Mesenchymal stem cell (in vitro differentiated cells and primary cell): ENCODE measurements at regions not wholly inside any gene's neighbourhood (a gene's known extent, or its start where the extent isn't known, plus 50 kb on each side); places are given as distances from the start of the nearest gene placed in this dataset.

Experiments
- DNase-seq: peaks from one replicate; pipeline ENCODE4 v3.0.0-alpha.2; 2013
- H2AFZ ChIP-seq: one replicate; pipeline ENCODE4 v1.6.1; 2013; ENCODE audit warnings: low read depth, mild to moderate bottlenecking, control low read depth, inconsistent platforms, low read length, moderate library complexity
- H2AK5ac ChIP-seq: 2 replicates; pipeline ENCODE4 v1.6.1; 2013; ENCODE audit warnings: low read length, moderate library complexity, mild to moderate bottlenecking, inconsistent platforms; ENCODE audit not compliant: severe bottlenecking
- H2BK120ac ChIP-seq: one replicate; pipeline ENCODE4 v1.6.1; 2013; ENCODE audit warnings: low read depth, mild to moderate bottlenecking, inconsistent platforms, low read length, moderate library complexity
- H2BK12ac ChIP-seq, 2 experiments: one replicate each; pipeline ENCODE4 v1.6.1; 2013; ENCODE audit warnings: inconsistent platforms in 2 of 2, low read length in 2 of 2, mild to moderate bottlenecking in 2 of 2, moderate library complexity in 2 of 2, control low read depth in 1 of 2
- H2BK15ac ChIP-seq: one replicate; pipeline ENCODE4 v1.6.1; 2013; ENCODE audit warnings: mild to moderate bottlenecking, low read depth, inconsistent platforms; ENCODE audit not compliant: poor library complexity, severe bottlenecking
- H2BK5ac ChIP-seq: 2 replicates; pipeline ENCODE4 v1.6.1; 2013; ENCODE audit warnings: low read depth, mild to moderate bottlenecking, low read length, control low read depth, inconsistent platforms; ENCODE audit not compliant: poor library complexity, severe bottlenecking
- H3K14ac ChIP-seq, 2 experiments: one replicate each; pipeline ENCODE4 v1.6.1; 2013; ENCODE audit warnings: inconsistent platforms in 2 of 2, low read length in 2 of 2, control low read depth in 1 of 2, mild to moderate bottlenecking in 1 of 2, moderate library complexity in 1 of 2
- H3K18ac ChIP-seq, 2 experiments: one replicate each; pipeline ENCODE4 v1.6.1; 2013; ENCODE audit warnings: inconsistent platforms in 2 of 2, low read length in 2 of 2, control low read depth in 1 of 2, low read depth in 1 of 2, mild to moderate bottlenecking in 1 of 2
- H3K23ac ChIP-seq, 2 experiments: one replicate each; pipeline ENCODE4 v1.6.1; 2013; ENCODE audit warnings: inconsistent platforms in 2 of 2, low read length in 2 of 2, mild to moderate bottlenecking in 2 of 2, moderate library complexity in 2 of 2, control low read depth in 1 of 2
- H3K27ac ChIP-seq: 2 replicates; pipeline ENCODE4 v1.5.1; 2013; ENCODE audit warnings: mild to moderate bottlenecking, moderate library complexity, low read length, control low read depth, inconsistent platforms; ENCODE audit not compliant: poor library complexity, severe bottlenecking
- H3K27me3 ChIP-seq, 2 experiments: 2 replicates each; pipeline versions ENCODE4 v1.6.1 to v1.7.0; 2013; ENCODE audit warnings: low read length in 2 of 2, mild to moderate bottlenecking in 2 of 2, moderate library complexity in 2 of 2, control low read depth in 1 of 2, inconsistent platforms in 1 of 2; ENCODE audit not compliant: control insufficient read depth in 1 of 2, insufficient read depth in 1 of 2
- H3K36me3 ChIP-seq, 2 experiments: 2 replicates each; pipeline versions ENCODE4 v1.6.1 to v1.7.0; 2013; ENCODE audit warnings: low read length in 2 of 2, control low read depth in 1 of 2, inconsistent platforms in 1 of 2, low read depth in 1 of 2, mild to moderate bottlenecking in 1 of 2; ENCODE audit not compliant: insufficient read depth in 2 of 2, control insufficient read depth in 1 of 2
- H3K4ac ChIP-seq, 2 experiments: one replicate each; pipeline ENCODE4 v1.6.1; 2013; ENCODE audit warnings: inconsistent platforms in 2 of 2, low read length in 2 of 2, mild to moderate bottlenecking in 2 of 2, moderate library complexity in 2 of 2, control low read depth in 1 of 2, low read depth in 1 of 2
- H3K4me1 ChIP-seq: 2 replicates; pipeline ENCODE4 v1.6.1; 2013; ENCODE audit warnings: low read depth, low read length, control low read depth; ENCODE audit not compliant: control insufficient read depth, insufficient read depth
- H3K4me2 ChIP-seq: 2 replicates; pipeline ENCODE4 v1.6.1; 2013; ENCODE audit warnings: low read length, mild to moderate bottlenecking, inconsistent platforms; ENCODE audit not compliant: poor library complexity, severe bottlenecking
- H3K4me3 ChIP-seq, 2 experiments: 2 replicates each; pipeline versions ENCODE4 v1.5.1 to v1.7.0; 2013; ENCODE audit warnings: low read length in 2 of 2, mild to moderate bottlenecking in 2 of 2, control low read depth in 1 of 2, low read depth in 1 of 2; ENCODE audit not compliant: insufficient read depth in 1 of 2
- H3K79me1 ChIP-seq: replicated peaks from 2 replicates; pipeline ENCODE4 v1.6.1; 2013; ENCODE audit warnings: mild to moderate bottlenecking, control low read depth, low read length, inconsistent platforms; ENCODE audit not compliant: poor library complexity, severe bottlenecking
- H3K9ac ChIP-seq: 2 replicates; pipeline ENCODE4 v1.7.0; 2013; ENCODE audit warnings: mild to moderate bottlenecking, low read length, moderate library complexity
- H3K9me3 ChIP-seq: 2 replicates; pipeline ENCODE4 v1.7.0; 2013; ENCODE audit warnings: mild to moderate bottlenecking, low read length; ENCODE audit not compliant: control insufficient read depth
- H4K8ac ChIP-seq: one replicate; pipeline ENCODE4 v1.6.1; 2013; ENCODE audit warnings: inconsistent platforms, mild to moderate bottlenecking, low read length, moderate library complexity
- H4K91ac ChIP-seq: one replicate; pipeline ENCODE4 v1.6.1; 2013; ENCODE audit warnings: mild to moderate bottlenecking, low read length, inconsistent platforms
- WGBS: methylation state at CpG from one replicate; pipeline ENCODE4 v1.1.7; 2013; ENCODE audit warnings: mixed read lengths; 5-methylcytosine and 5-hydroxymethylcytosine counted together

DNA sequence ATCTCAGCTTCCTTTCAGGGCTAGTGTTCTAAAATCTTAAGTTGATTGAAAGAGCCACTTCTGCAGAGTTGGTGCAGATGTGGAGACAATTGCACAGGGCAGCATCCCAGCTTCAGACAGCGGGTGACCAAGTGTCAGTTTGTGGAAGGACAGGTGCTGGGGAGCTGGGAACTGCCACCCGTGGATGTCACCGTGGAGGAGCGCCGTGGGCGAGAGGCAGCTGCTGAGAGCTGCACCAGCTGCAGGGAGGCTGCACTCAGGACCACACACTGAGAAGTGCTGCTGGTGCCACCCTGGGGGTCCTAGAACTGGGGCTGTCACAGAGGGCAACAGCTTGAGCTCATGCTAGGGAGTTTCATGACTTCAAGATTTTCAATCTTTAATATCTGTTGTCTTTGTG is 543.0 kb upstream of the FZD8 start:
- Histone ChIP-seq H3K23ac (peak overlapping the region in 1 of 2 experiments; percentile 54), H3K9me3 (no peaks in the 10 kb centered on the region), H3K79me1 (no peaks in the 10 kb centered on the region), H3K4me2 (no peak overlapping the region), H3K4me1 (peaks cover 11% of the 10 kb centered on the region), H4K8ac (no peak overlapping the region), H4K91ac (peak overlapping the region; percentile 66), H2BK5ac (no peak overlapping the region), H3K36me3 (peaks cover 0 to 3% of the 10 kb centered on the region in 2 experiments), H3K18ac (peak overlapping the region in 1 of 2 experiments; percentile 1), H3K4me3 (no peak overlapping the region), H3K9ac (no peak overlapping the region), H2BK12ac (peak overlapping the region; percentile 21 to 95), H3K27me3 (no peaks in the 10 kb centered on the region), H2BK120ac (peak overlapping the region; percentile 45), H2AFZ (no peak overlapping the region), H2AK5ac (peak overlapping the region; percentile 40), H2BK15ac (peak overlapping the region; percentile 68), H3K4ac (peak overlapping the region; percentile 25 to 43), H3K27ac (no peak overlapping the region), H3K14ac (peak overlapping the region in 1 of 2 experiments; percentile 93)
- WGBS = 97% methylated on average over 6 of the region's 6 CpGs
- DNase-seq = no peak

DNA sequence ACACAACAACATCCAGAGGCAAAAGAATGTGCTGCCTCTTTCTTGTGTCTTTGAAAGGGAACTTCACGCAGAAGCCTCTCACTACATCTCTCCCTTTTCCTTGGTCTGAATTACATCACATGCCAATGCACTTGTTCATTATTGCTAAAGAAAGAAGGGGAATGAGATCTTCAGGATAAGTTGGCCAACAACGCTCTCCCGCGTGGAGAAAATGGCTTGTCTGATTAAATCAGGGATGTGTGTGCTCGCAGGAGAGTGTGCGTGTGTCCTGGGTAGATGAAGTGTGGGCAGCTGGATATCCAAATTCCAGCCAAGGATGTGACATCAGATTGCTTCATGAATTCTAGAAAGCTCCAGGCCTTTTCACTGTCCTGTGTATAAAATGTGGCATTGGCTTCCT is 541.6 kb upstream of the FZD8 start:
- Histone ChIP-seq H2BK5ac (no peak overlapping the region), H2BK15ac (no peak overlapping the region), H3K14ac (no peak overlapping the region), H3K4me1 (peaks cover 11% of the 10 kb centered on the region), H3K27ac (peak overlapping the region; percentile 69), H2BK120ac (no peak overlapping the region), H4K8ac (no peak overlapping the region), H3K9ac (no peak overlapping the region), H3K23ac (no peak overlapping the region), H3K36me3 (peaks cover 0 to 3% of the 10 kb centered on the region in 2 experiments), H3K79me1 (no peaks in the 10 kb centered on the region), H3K4ac (no peak overlapping the region), H3K18ac (peak overlapping the region in 1 of 2 experiments; percentile 33), H3K27me3 (no peaks in the 10 kb centered on the region), H4K91ac (no peak overlapping the region), H2BK12ac (no peak overlapping the region), H2AK5ac (peak overlapping the region; percentile 82), H2AFZ (no peak overlapping the region), H3K9me3 (peaks cover 3% of the 10 kb centered on the region), H3K4me3 (no peak overlapping the region), H3K4me2 (no peak overlapping the region)
- no peak for DNase-seq
- 95% methylated on average over 5 of the region's 6 CpGs for WGBS

DNA sequence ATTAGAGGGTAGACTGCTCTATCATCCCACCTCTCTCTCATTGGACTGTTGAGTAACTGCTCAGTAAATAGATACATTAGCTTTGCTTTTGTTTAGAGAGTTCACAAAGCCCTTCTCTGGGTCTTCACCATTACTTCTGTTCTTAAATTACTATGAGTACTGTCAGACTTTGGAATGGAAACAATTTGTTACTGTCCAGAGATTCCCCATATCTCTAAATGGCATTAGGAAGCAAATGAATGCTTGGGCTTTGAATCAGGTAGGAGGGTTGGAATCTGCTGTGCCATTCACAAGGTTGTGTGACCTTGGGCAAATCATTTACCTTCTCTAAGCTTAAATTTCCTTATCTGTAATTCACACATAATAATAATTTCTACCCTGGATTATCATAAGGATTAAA is 541.0 kb upstream of the FZD8 start:
- Histone ChIP-seq H3K9me3 (peaks cover 5% of the 10 kb centered on the region), H3K4ac (no peak overlapping the region), H4K8ac (no peak overlapping the region), H3K14ac (no peak overlapping the region), H4K91ac (no peak overlapping the region), H3K18ac (no peak overlapping the region), H2BK15ac (no peak overlapping the region), H2AK5ac (no peak overlapping the region), H3K9ac (no peak overlapping the region), H3K4me2 (no peak overlapping the region), H3K36me3 (peaks cover 0 to 3% of the 10 kb centered on the region in 2 experiments), H2BK5ac (no peak overlapping the region), H3K27me3 (no peaks in the 10 kb centered on the region), H3K79me1 (no peaks in the 10 kb centered on the region), H3K4me1 (peaks cover 12% of the 10 kb centered on the region), H3K4me3 (no peak overlapping the region), H3K23ac (no peak overlapping the region), H2BK120ac (no peak overlapping the region), H2BK12ac (no peak overlapping the region), H2AFZ (no peak overlapping the region), H3K27ac (peak overlapping the region; percentile 88)
- DNase-seq = no peak

DNA sequence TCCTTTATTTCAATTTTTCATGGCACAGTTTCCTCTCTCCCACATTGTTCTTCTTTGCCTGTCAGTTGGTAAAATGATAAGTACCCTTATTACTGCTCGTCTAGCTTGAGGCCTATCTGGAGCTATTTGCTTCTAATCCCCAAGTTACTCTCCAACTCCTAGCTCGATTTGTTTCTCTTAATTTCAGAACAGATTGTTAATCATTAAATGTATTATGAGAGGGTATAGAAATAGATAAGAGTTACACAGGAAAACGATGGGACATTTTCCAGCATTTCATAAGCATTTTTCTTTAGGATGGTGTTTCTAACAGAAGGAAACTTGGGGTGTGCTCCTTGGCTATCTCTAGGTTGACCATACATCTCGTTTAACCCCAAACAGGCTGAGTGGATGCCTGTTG is 540.5 kb upstream of the FZD8 start:
- no peak overlapping the region for H2AK5ac ChIP-seq
- peaks cover 12% of the 10 kb centered on the region for H3K4me1 ChIP-seq
- no peak overlapping the region for H2BK5ac ChIP-seq
- H3K79me1 ChIP-seq = no peaks in the 10 kb centered on the region
- no peak for DNase-seq
- H3K27ac ChIP-seq = peak overlapping the region; percentile 88
- peak overlapping the region; percentile 64 for H3K9ac ChIP-seq
- no peak overlapping the region for H3K23ac ChIP-seq
- H2BK12ac ChIP-seq = no peak overlapping the region
- no peak overlapping the region for H3K18ac ChIP-seq
- no peak overlapping the region for H4K91ac ChIP-seq
- H3K9me3 ChIP-seq = peaks cover 5% of the 10 kb centered on the region
- peaks cover 0 to 3% of the 10 kb centered on the region in 2 experiments for H3K36me3 ChIP-seq
- H3K4ac ChIP-seq = no peak overlapping the region
- H2BK120ac ChIP-seq = no peak overlapping the region
- peak overlapping the region in 1 of 2 experiments; percentile 62 for H3K4me3 ChIP-seq
- no peak overlapping the region for H3K14ac ChIP-seq
- no peaks in the 10 kb centered on the region for H3K27me3 ChIP-seq
- no peak overlapping the region for H4K8ac ChIP-seq
- no peak overlapping the region for H2AFZ ChIP-seq
- H3K4me2 ChIP-seq = no peak overlapping the region
- H2BK15ac ChIP-seq = no peak overlapping the region
- whole genome bisulfite sequencing = 91% methylated on average over 3 of the region's 4 CpGs
